ENCODE measurements at regions not wholly inside any gene's neighbourhood (a gene's known extent, or its start where the extent isn't known, plus 50 kb on each side); places are given as distances from the start of the nearest gene placed in this dataset.

DNA sequence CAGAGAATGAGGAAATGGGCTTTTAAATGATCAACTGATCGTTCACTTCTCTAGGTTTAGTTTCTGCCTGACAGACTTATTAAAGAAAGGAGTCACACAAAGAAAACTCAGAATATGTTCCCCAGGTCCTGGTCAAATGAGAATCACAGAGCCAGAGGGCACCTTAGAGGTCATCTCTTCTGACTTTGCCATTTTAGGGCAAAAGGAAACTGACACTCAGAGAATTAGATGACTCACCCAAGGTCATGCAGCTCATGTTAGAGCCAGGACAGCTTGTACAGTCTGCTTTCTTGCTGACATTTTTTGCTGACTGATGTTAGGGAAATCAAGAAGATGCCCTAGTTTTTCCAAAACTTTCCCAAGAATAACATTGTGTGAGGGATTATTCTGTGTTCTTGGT is 312.7 kb upstream of the SP8 start:
- no peak overlapping the region for H3K9ac ChIP-seq (ENCODE audit: low read depth, low read length, poor library complexity, severe bottlenecking)
- no peaks in the 10 kb centered on the region for H3K9me2 ChIP-seq (replicated peaks; ENCODE audit: low read depth, low read length)
- H2AFZ ChIP-seq (ENCODE audit: low read length) = no peak overlapping the region
- no peaks in the 10 kb centered on the region for H3K9me3 ChIP-seq (ENCODE audit: insufficient read depth, low read depth, low read length)
- no peak overlapping the region for H3K4me3 ChIP-seq (ENCODE audit: low read length, poor library complexity, severe bottlenecking)
- H3F3A ChIP-seq (ENCODE audit: low read depth) = no peaks in the 10 kb centered on the region
- H4K20me1 ChIP-seq (ENCODE audit: insufficient read depth, low read length, poor library complexity, severe bottlenecking) = no peaks in the 10 kb centered on the region
- H3K27me3 ChIP-seq (ENCODE audit: insufficient read depth, low read length, poor library complexity, severe bottlenecking) = no peaks in the 10 kb centered on the region
- no peak overlapping the region for H3K4me2 ChIP-seq (ENCODE audit: low read depth, low read length, poor library complexity, severe bottlenecking)
- no peaks in the 10 kb centered on the region for H3K4me1 ChIP-seq (ENCODE audit: insufficient read depth, low read length, poor library complexity, severe bottlenecking)
- H3K36me3 ChIP-seq (ENCODE audit: insufficient read depth, low read length) = no peaks in the 10 kb centered on the region
- TF ChIP-seq CTCF (conservative IDR thresholded peaks at IDR 0.05; ENCODE audit: low read length) (no peak), EZH2phosphoT487 (IDR thresholded peaks at IDR 0.05; ENCODE audit: borderline replicate concordance) (no peak)
- H3K79me2 ChIP-seq (ENCODE audit: insufficient read depth, low read length) = no peaks in the 10 kb centered on the region

DNA sequence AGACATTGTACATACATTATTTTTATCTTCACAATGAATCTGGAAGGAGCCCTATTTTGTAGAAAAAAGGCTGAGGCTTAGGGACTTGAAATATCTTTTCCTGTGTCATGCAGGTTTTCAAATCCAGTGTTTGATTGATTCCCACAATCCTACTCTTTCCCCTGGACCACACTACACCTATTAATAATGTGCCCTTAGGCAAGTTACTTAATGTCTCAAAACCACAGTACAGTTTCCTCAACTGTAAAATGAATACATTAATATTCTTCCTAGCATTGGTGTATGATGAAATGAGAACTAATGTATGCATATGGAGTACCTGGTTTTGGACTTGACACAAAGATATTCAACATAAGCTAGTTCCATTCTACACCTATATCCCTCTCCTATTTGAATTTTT is 313.3 kb upstream of the SP8 start:
- no peaks in the 10 kb centered on the region for H3K36me3 ChIP-seq (ENCODE audit: insufficient read depth, low read length)
- H3K79me2 ChIP-seq (ENCODE audit: insufficient read depth, low read length) = no peaks in the 10 kb centered on the region
- H3K9me2 ChIP-seq (replicated peaks; ENCODE audit: low read depth, low read length) = no peaks in the 10 kb centered on the region
- no peaks in the 10 kb centered on the region for H3K9me3 ChIP-seq (ENCODE audit: insufficient read depth, low read depth, low read length)
- H3K4me2 ChIP-seq (ENCODE audit: low read depth, low read length, poor library complexity, severe bottlenecking) = no peak overlapping the region
- H3K4me3 ChIP-seq (ENCODE audit: low read length, poor library complexity, severe bottlenecking) = no peak overlapping the region
- H3F3A ChIP-seq (ENCODE audit: low read depth) = no peaks in the 10 kb centered on the region
- no peaks in the 10 kb centered on the region for H4K20me1 ChIP-seq (ENCODE audit: insufficient read depth, low read length, poor library complexity, severe bottlenecking)
- TF ChIP-seq CTCF (conservative IDR thresholded peaks at IDR 0.05; ENCODE audit: low read length) = no peak
- TF ChIP-seq EZH2phosphoT487 (IDR thresholded peaks at IDR 0.05; ENCODE audit: borderline replicate concordance) = no peak
- H2AFZ ChIP-seq (ENCODE audit: low read length) = no peak overlapping the region
- no peak overlapping the region for H3K9ac ChIP-seq (ENCODE audit: low read depth, low read length, poor library complexity, severe bottlenecking)
- H3K4me1 ChIP-seq (ENCODE audit: insufficient read depth, low read length, poor library complexity, severe bottlenecking) = no peaks in the 10 kb centered on the region
- no peaks in the 10 kb centered on the region for H3K27me3 ChIP-seq (ENCODE audit: insufficient read depth, low read length, poor library complexity, severe bottlenecking)

- H3K36me3 ChIP-seq (ENCODE audit: insufficient read depth, low read length) = no peaks in the 10 kb centered on the region
- H3K4me2 ChIP-seq (ENCODE audit: low read depth, low read length, poor library complexity, severe bottlenecking) = no peak overlapping the region
- no peak overlapping the region for H2AFZ ChIP-seq (ENCODE audit: low read length)
- no peak overlapping the region for H3K4me3 ChIP-seq (ENCODE audit: low read length, poor library complexity, severe bottlenecking)
- TF ChIP-seq CTCF (conservative IDR thresholded peaks at IDR 0.05; ENCODE audit: low read length) (no peak), EZH2phosphoT487 (IDR thresholded peaks at IDR 0.05; ENCODE audit: borderline replicate concordance) (no peak)
- H4K20me1 ChIP-seq (ENCODE audit: insufficient read depth, low read length, poor library complexity, severe bottlenecking) = no peaks in the 10 kb centered on the region
- H3K4me1 ChIP-seq (ENCODE audit: insufficient read depth, low read length, poor library complexity, severe bottlenecking) = no peaks in the 10 kb centered on the region
- H3K9ac ChIP-seq (ENCODE audit: low read depth, low read length, poor library complexity, severe bottlenecking) = no peak overlapping the region
- H3F3A ChIP-seq (ENCODE audit: low read depth) = no peaks in the 10 kb centered on the region
- H3K9me2 ChIP-seq (replicated peaks; ENCODE audit: low read depth, low read length) = no peaks in the 10 kb centered on the region
- H3K9me3 ChIP-seq (ENCODE audit: insufficient read depth, low read depth, low read length) = no peaks in the 10 kb centered on the region
- no peaks in the 10 kb centered on the region for H3K79me2 ChIP-seq (ENCODE audit: insufficient read depth, low read length)
- no peaks in the 10 kb centered on the region for H3K27me3 ChIP-seq (ENCODE audit: insufficient read depth, low read length, poor library complexity, severe bottlenecking)
Observed at GRCh38 chr7:21101541-21101940, 314.9 kb upstream of the SP8 start.
